Activated CD8-positive, alpha-beta memory T cell treated with anti-CD3 and anti-CD28 coated beads, Interleukin-2, amount 50 U/mL, for 4 hours (primary cell): ENCODE measurements at regions not wholly inside any gene's neighbourhood (a gene's known extent, or its start where the extent isn't known, plus 50 kb on each side); places are given as distances from the start of the nearest gene placed in this dataset.

Experiments used
- DNase-seq: peaks from one replicate; pipeline ENCODE4 v3.0.0-alpha.2; 2020

- no peak for DNase-seq
Observed at GRCh38 chr13:74324338-74324737, 190.1 kb upstream of the KLF12 start.

- no peak for DNase-seq
Observed at GRCh38 chr13:74322562-74322961, 188.4 kb upstream of the KLF12 start.

- no peak for DNase-seq
Observed at GRCh38 chr13:74320282-74320681, 186.1 kb upstream of the KLF12 start.

GRCh38 chr13:74316547-74316946 is 182.3 kb upstream of the KLF12 start:
- no peak for DNase-seq

- no peak for DNase-seq
Observed at GRCh38 chr13:74306496-74306895, 172.3 kb upstream of the KLF12 start.

GRCh38 chr13:74305876-74306275 is 171.7 kb upstream of the KLF12 start:
- DNase-seq: no peak

GRCh38 chr13:74301258-74301935 is 167.2 kb upstream of the KLF12 start:
- no peak for DNase-seq

GRCh38 chr13:74300162-74300561 is 166.0 kb upstream of the KLF12 start:
- no peak for DNase-seq

- no peak for DNase-seq
Observed at GRCh38 chr13:74299721-74300120, 165.5 kb upstream of the KLF12 start.

GRCh38 chr13:74298923-74299322 is 164.7 kb upstream of the KLF12 start:
- DNase-seq: no peak

GRCh38 chr13:74289861-74290773 is 155.9 kb upstream of the KLF12 start:
- DNase-seq: peak; percentile 26

GRCh38 chr13:74289107-74289506 is 154.9 kb upstream of the KLF12 start:
- DNase-seq: no peak

GRCh38 chr13:74288361-74288911 is 154.2 kb upstream of the KLF12 start:
- DNase-seq: peak; percentile 16

GRCh38 chr13:74287724-74288169 is 153.5 kb upstream of the KLF12 start:
- DNase-seq: peak; percentile 76

GRCh38 chr13:74280795-74281490 is 146.7 kb upstream of the KLF12 start:
- DNase-seq: no peak

GRCh38 chr13:74280093-74280794 is 146.0 kb upstream of the KLF12 start:
- DNase-seq: no peak

GRCh38 chr13:74278901-74279300 is 144.7 kb upstream of the KLF12 start:
- DNase-seq: no peak

- DNase-seq: no peak
Observed at GRCh38 chr13:74274916-74275315, 140.7 kb upstream of the KLF12 start.

- no peak for DNase-seq
Observed at GRCh38 chr13:74273581-74273980, 139.4 kb upstream of the KLF12 start.

- no peak for DNase-seq
Observed at GRCh38 chr13:74272826-74273225, 138.6 kb upstream of the KLF12 start.

- DNase-seq: no peak
Observed at GRCh38 chr13:74270018-74270417, 135.8 kb upstream of the KLF12 start.

- no peak for DNase-seq
Observed at GRCh38 chr13:74266861-74267260, 132.7 kb upstream of the KLF12 start.

- no peak for DNase-seq
Observed at GRCh38 chr13:74266309-74266708, 132.1 kb upstream of the KLF12 start.
